ENCODE measurements at regions not wholly inside any gene's neighbourhood (a gene's known extent, or its start where the extent isn't known, plus 50 kb on each side); places are given as distances from the start of the nearest gene placed in this dataset.

- no peak for DNase-seq
These were observed 162.1 kb downstream of the RAB11FIP2 start for GRCh38 chr10:117884592-117884991.

GRCh38 chr10:117885206-117885829 is 161.4 kb downstream of the RAB11FIP2 start:
- DNase-seq, result no peak

GRCh38 chr10:117886766-117887165 is 160.0 kb downstream of the RAB11FIP2 start:
- DNase-seq, result no peak

GRCh38 chr10:117889664-117890063 is 157.1 kb downstream of the RAB11FIP2 start:
- no peak for DNase-seq

GRCh38 chr10:117892681-117893220 is 154.0 kb downstream of the RAB11FIP2 start:
- no peak for DNase-seq

GRCh38 chr10:117894339-117894738 is 152.4 kb downstream of the RAB11FIP2 start:
- no peak for DNase-seq

GRCh38 chr10:117896517-117896916 is 150.2 kb downstream of the RAB11FIP2 start:
- DNase-seq, result no peak

GRCh38 chr10:117899181-117899683 is 147.5 kb downstream of the RAB11FIP2 start:
- DNase-seq, result no peak

- DNase-seq, result no peak
These were observed 146.5 kb downstream of the RAB11FIP2 start for GRCh38 chr10:117900280-117900679.

GRCh38 chr10:117903854-117904253 is 142.9 kb downstream of the RAB11FIP2 start:
- no peak for DNase-seq

- DNase-seq, result no peak
These were observed 141.3 kb downstream of the RAB11FIP2 start for GRCh38 chr10:117905404-117905803.

GRCh38 chr10:117911684-117912083 is 135.1 kb downstream of the RAB11FIP2 start:
- DNase-seq, result no peak

GRCh38 chr10:117914334-117914733 is 132.4 kb downstream of the RAB11FIP2 start:
- no peak for DNase-seq

- DNase-seq, result no peak
These were observed 125.8 kb downstream of the RAB11FIP2 start for GRCh38 chr10:117920956-117921355.

- DNase-seq, result no peak
These were observed 125.3 kb downstream of the RAB11FIP2 start for GRCh38 chr10:117921421-117921820.

- no peak for DNase-seq
These were observed 121.9 kb downstream of the RAB11FIP2 start for GRCh38 chr10:117924820-117925219.

- no peak for DNase-seq
These were observed 121.4 kb downstream of the RAB11FIP2 start for GRCh38 chr10:117925369-117925768.

- DNase-seq, result no peak
These were observed 120.2 kb downstream of the RAB11FIP2 start for GRCh38 chr10:117926491-117926890.

GRCh38 chr10:117927332-117927731 is 119.4 kb downstream of the RAB11FIP2 start:
- DNase-seq, result no peak

GRCh38 chr10:117927871-117928270 is 118.9 kb downstream of the RAB11FIP2 start:
- no peak for DNase-seq

GRCh38 chr10:117928281-117928680 is 118.5 kb downstream of the RAB11FIP2 start:
- DNase-seq, result no peak

GRCh38 chr10:117928741-117929140 is 118.0 kb downstream of the RAB11FIP2 start:
- DNase-seq, result no peak

GRCh38 chr10:117929327-117930067 is 117.2 kb downstream of the RAB11FIP2 start:
- DNase-seq, result no peak

GRCh38 chr10:117931078-117931477 is 115.7 kb downstream of the RAB11FIP2 start:
- no peak for DNase-seq
